A673 (cell line): ENCODE measurements at regions not wholly inside any gene's neighbourhood (a gene's known extent, or its start where the extent isn't known, plus 50 kb on each side); places are given as distances from the start of the nearest gene placed in this dataset.

Experiments used
- CTCF ChIP-seq: fragments of 300-800, 200-600 bp; sonication (generic); conservative IDR thresholded peaks from 2 replicates; pipeline ENCODE4 v1.5.1; 2017; ENCODE audit warnings: low read depth, mild to moderate bottlenecking, antibody characterized with exemption, low read length, moderate library complexity, mixed read lengths
- EZH2 ChIP-seq: fragments of 200-600 bp; sonication (generic); IDR thresholded peaks from 2 replicates; pipeline ENCODE4 v1.6.1; 2017; ENCODE audit warnings: borderline replicate concordance, low read depth, mild to moderate bottlenecking, mixed read lengths, antibody characterized with exemption, low read length; ENCODE audit not compliant: poor library complexity, severe bottlenecking

GRCh38 chr6:22087960-22088706, 208.7 kb downstream of the PRL start:
- TF ChIP-seq CTCF: no peak
- no peak for TF ChIP-seq EZH2
